PC-9 (cell line): ENCODE measurements at regions not wholly inside any gene's neighbourhood (a gene's known extent, or its start where the extent isn't known, plus 50 kb on each side); places are given as distances from the start of the nearest gene placed in this dataset.

Source experiments
- BruUV-seq: library from RNA; stranded (reverse); fragments of 400-500 nt; replicated peaks from 2 replicates; lab custom pipeline; 2021; lab: Mats Ljungman, UMichigan
- CTCF ChIA-PET: fragments of 300-600 bp; sonication (Branson Sonifier 250); formaldehyde crosslinking; loops from one replicate; lab custom pipeline; 2022; ENCODE audit warnings: antibody characterized with exemption; lab: Charles Lee
- POLR2A ChIA-PET: fragments of 300-600 bp; sonication (Branson Sonifier 250); formaldehyde crosslinking; loops from one replicate; lab custom pipeline; 2022; ENCODE audit warnings: antibody characterized with exemption; ENCODE audit not compliant: unreplicated experiment; lab: Charles Lee
- DNase-seq, 2 experiments: peaks; one replicate each; pipeline versions ENCODE4 v3.0.0 to v3.0.0-alpha.2; 2015 to 2022; ENCODE audit warnings: mixed read lengths in 1 of 2
- H2AFZ ChIP-seq: fragments of 200-600 bp; sonication (generic); 2 replicates; pipeline ENCODE4 v1.8.1; 2017; ENCODE audit warnings: antibody characterized with exemption
- H3F3A ChIP-seq: fragments of 200-600 bp; sonication (generic); 2 replicates; pipeline ENCODE4 v1.8.1; 2017; ENCODE audit warnings: antibody characterized with exemption, mild to moderate bottlenecking, low read depth; ENCODE audit not compliant: insufficient read depth
- H3K27ac ChIP-seq: fragments of 200-600 bp; sonication (generic); 2 replicates; pipeline ENCODE4 v1.6.1; 2016; ENCODE audit warnings: mixed run types
- H3K27me3 ChIP-seq: fragments of 200-600 bp; sonication (generic); 2 replicates; pipeline ENCODE4 v1.6.1; 2016; ENCODE audit warnings: low read depth, mixed run types; ENCODE audit not compliant: insufficient read depth
- H3K36me3 ChIP-seq: fragments of 200-600 bp; sonication (generic); 2 replicates; pipeline ENCODE4 v1.6.1; 2016; ENCODE audit warnings: low read depth, mixed run types
- H3K4me1 ChIP-seq: fragments of 200-600 bp; sonication (generic); replicated peaks from 2 replicates; pipeline ENCODE4 v1.6.1; 2016; ENCODE audit warnings: mixed run types; ENCODE audit not compliant: insufficient read depth
- H3K4me2 ChIP-seq: fragments of 200-600 bp; sonication (generic); 2 replicates; pipeline ENCODE4 v1.6.1; 2017; ENCODE audit warnings: mixed run types
- H3K4me3 ChIP-seq: fragments of 200-600 bp; sonication (generic); 2 replicates; pipeline ENCODE4 v1.6.1; 2016; ENCODE audit warnings: mixed run types
- H3K79me2 ChIP-seq: fragments of 200-600 bp; sonication (generic); 2 replicates; pipeline ENCODE4 v1.6.1; 2017; ENCODE audit warnings: low read depth, mixed run types
- H3K9me2 ChIP-seq: fragments of 200-600 bp; sonication (generic); 2 replicates; pipeline ENCODE4 v1.8.1; 2017; ENCODE audit warnings: mild to moderate bottlenecking; ENCODE audit not compliant: insufficient read depth
- H3K9me3 ChIP-seq: fragments of 200-600 bp; sonication (generic); 2 replicates; pipeline ENCODE4 v1.8.1; 2016; ENCODE audit warnings: low read depth; ENCODE audit not compliant: insufficient read depth
- H4K20me1 ChIP-seq: fragments of 200-600 bp; sonication (generic); 2 replicates; pipeline ENCODE4 v1.8.1; 2017; ENCODE audit not compliant: insufficient read depth
- CTCF ChIP-seq: fragments of 200-600 bp; sonication (generic); conservative IDR thresholded peaks from 2 replicates; pipeline ENCODE4 v1.6.1; 2017; ENCODE audit warnings: mixed run types, antibody characterized with exemption, mild to moderate bottlenecking, moderate library complexity
- EZH2 ChIP-seq: fragments of 200-600 bp; sonication (generic); IDR thresholded peaks from 2 replicates; pipeline ENCODE4 v1.8.0; 2017; ENCODE audit warnings: antibody characterized with exemption, low read depth
- intact Hi-C: fragments of 100-400 bp; cut with micrococcal nuclease; formaldehyde crosslinking; loops from one replicate; pipeline ENCODE4 v1.10.0; 2022; ENCODE audit not compliant: unreplicated experiment

DNA sequence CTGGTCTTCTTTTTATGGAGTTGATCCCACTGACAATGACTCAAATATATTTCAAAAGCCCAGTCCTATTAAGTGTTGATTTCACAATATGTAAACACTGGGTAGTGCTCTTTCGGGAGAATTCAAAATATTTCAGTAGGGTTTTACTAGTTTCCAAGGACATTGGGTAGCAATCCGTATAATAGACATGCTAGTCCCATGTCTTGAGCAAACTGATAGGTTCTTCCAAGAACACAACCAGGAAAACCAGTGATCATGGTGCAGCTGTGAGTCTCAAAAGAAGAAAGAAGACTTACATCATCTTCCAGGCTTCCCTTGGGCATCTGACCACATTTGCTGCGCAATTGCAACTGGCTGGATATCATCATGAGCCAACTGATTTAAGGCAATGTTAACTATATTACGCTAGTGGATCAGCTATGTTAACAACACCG lies 59.3 kb upstream of the APBB1IP start:
- intact Hi-C loops, result no loop called here
- no peaks in the 10 kb centered on the region for H3K9me3 ChIP-seq
- no peak overlapping the region for H3K27ac ChIP-seq
- no peak for DNase-seq
- H4K20me1 ChIP-seq, result no peaks in the 10 kb centered on the region
- no peaks in the 10 kb centered on the region for H3K4me1 ChIP-seq
- H3K4me3 ChIP-seq, result no peak overlapping the region
- H3K27me3 ChIP-seq, result no peaks in the 10 kb centered on the region
- TF ChIP-seq CTCF, result no peak
- no peak for TF ChIP-seq EZH2
- H3K4me2 ChIP-seq, result no peak overlapping the region
- CTCF ChIA-PET, result no interaction called here
- no TSS peak for BruUV-seq
- no peaks in the 10 kb centered on the region for H3K9me2 ChIP-seq
- H2AFZ ChIP-seq, result no peak overlapping the region
- POLR2A ChIA-PET, result no interaction called here
- H3F3A ChIP-seq, result no peaks in the 10 kb centered on the region
- H3K36me3 ChIP-seq, result no peaks in the 10 kb centered on the region
- H3K79me2 ChIP-seq, result no peaks in the 10 kb centered on the region

DNA sequence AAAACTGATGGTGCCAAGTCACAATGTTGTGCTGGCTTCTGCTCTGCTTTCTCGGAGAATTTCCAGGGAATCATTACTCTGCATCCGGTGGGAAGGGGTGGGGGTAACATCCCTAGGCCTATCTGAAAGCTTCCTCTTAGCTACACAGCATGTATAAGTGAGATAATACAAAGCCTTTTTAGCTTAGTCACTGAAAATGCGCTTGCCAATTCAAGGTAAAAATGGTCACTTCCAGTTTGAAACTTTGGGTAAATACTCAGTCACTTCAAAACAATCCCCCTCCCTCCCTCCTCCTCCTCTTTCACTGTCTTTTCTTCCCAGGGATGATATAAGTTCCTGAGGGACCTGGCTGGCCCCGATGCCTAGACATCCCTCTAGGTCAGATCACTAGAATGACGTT lies 57.3 kb upstream of the APBB1IP start:
- no peaks in the 10 kb centered on the region for H3K79me2 ChIP-seq
- intact Hi-C loops, result no loop called here
- H4K20me1 ChIP-seq, result no peaks in the 10 kb centered on the region
- no peaks in the 10 kb centered on the region for H3K9me2 ChIP-seq
- H3F3A ChIP-seq, result no peaks in the 10 kb centered on the region
- no peak overlapping the region for H2AFZ ChIP-seq
- no peak overlapping the region for H3K4me3 ChIP-seq
- ChIA-PET CTCF (no interaction called here), POLR2A (no interaction called here)
- no peak for DNase-seq
- TF ChIP-seq EZH2, result no peak
- no peak for TF ChIP-seq CTCF
- peaks cover 3% of the 10 kb centered on the region; the same call in 1 of the 2 replicates for H3K27me3 ChIP-seq
- no peaks in the 10 kb centered on the region for H3K36me3 ChIP-seq
- H3K4me1 ChIP-seq, result no peaks in the 10 kb centered on the region
- H3K9me3 ChIP-seq, result no peaks in the 10 kb centered on the region
- no TSS peak for BruUV-seq
- H3K27ac ChIP-seq, result no peak overlapping the region
- no peak overlapping the region for H3K4me2 ChIP-seq

DNA sequence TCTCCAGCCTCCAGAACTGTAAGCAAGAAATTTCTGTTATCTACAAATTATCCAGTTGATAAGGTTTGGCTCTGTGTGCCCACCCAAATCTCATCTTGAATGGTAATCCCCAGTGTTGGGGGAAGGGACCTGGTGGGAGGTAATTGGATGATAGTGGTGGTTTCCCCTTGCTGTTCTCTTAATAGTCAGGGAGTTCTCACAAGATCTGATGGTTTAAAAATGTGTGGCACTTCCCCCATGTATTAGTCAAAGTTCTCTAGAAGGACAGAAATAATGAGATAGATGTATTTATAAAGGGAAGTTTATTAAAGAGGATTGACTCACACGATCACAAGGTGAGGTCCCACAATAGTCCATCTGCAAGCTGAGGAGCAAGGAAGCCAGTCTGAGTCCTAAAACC lies 56.2 kb upstream of the APBB1IP start:
- Histone ChIP-seq H3K9me2 (no peaks in the 10 kb centered on the region), H3K9me3 (no peaks in the 10 kb centered on the region), H3K27ac (no peak overlapping the region), H3K79me2 (no peaks in the 10 kb centered on the region), H3K4me1 (no peaks in the 10 kb centered on the region), H4K20me1 (no peaks in the 10 kb centered on the region), H3K4me3 (no peak overlapping the region), H3K27me3 (peaks cover 7% of the 10 kb centered on the region; the same call in 1 of the 2 replicates), H3K4me2 (no peak overlapping the region), H2AFZ (no peak overlapping the region), H3F3A (no peaks in the 10 kb centered on the region), H3K36me3 (no peaks in the 10 kb centered on the region)
- TF ChIP-seq EZH2 (no peak), CTCF (no peak)
- ChIA-PET POLR2A (no interaction called here), CTCF (no interaction called here)
- intact Hi-C loops, result no loop called here
- no peak for DNase-seq
- BruUV-seq, result no TSS peak
